Glomerular visceral epithelial cell (primary cell): ENCODE measurements at regions not wholly inside any gene's neighbourhood (a gene's known extent, or its start where the extent isn't known, plus 50 kb on each side); places are given as distances from the start of the nearest gene placed in this dataset.
"Not testable (repeated sequence)": the region's sequence is repeated elsewhere in the genome, so short reads cannot be mapped to it uniquely, and the experiment has no call there.

Experiments used
- DNase-seq: peaks from one replicate; pipeline ENCODE4 v3.0.0-alpha.2; 2016; ENCODE audit errors: extremely low spot score

GRCh38 chr6:92388706-92389105, 1030.7 kb downstream of the EPHA7 start:
- not testable (repeated sequence) for DNase-seq

GRCh38 chr6:92380803-92381601, 1038.4 kb downstream of the EPHA7 start:
- no peak for DNase-seq

- no peak for DNase-seq
Measured at GRCh38 chr6:92377137-92377536, 1042.2 kb downstream of the EPHA7 start.

GRCh38 chr6:92376691-92377090, 1042.7 kb downstream of the EPHA7 start:
- no peak for DNase-seq

- DNase-seq: no peak
Measured at GRCh38 chr6:92371211-92372208, 1047.8 kb downstream of the EPHA7 start.

- no peak for DNase-seq
Measured at GRCh38 chr6:92369309-92369708, 1050.0 kb downstream of the EPHA7 start.

GRCh38 chr6:92364948-92365541, 1054.3 kb downstream of the EPHA7 start:
- no peak for DNase-seq

- no peak for DNase-seq
Measured at GRCh38 chr6:92363111-92363510, 1056.2 kb downstream of the EPHA7 start.

GRCh38 chr6:92362404-92362803, 1057.0 kb downstream of the EPHA7 start:
- DNase-seq: no peak

- DNase-seq: no peak
Measured at GRCh38 chr6:92361990-92362389, 1057.4 kb downstream of the EPHA7 start.

GRCh38 chr6:92354270-92354829, 1065.0 kb downstream of the EPHA7 start:
- DNase-seq: no peak

- no peak for DNase-seq
Measured at GRCh38 chr6:92352130-92352529, 1067.2 kb downstream of the EPHA7 start.

GRCh38 chr6:92341201-92341600, 1078.2 kb downstream of the EPHA7 start:
- no peak for DNase-seq

- no peak for DNase-seq
Measured at GRCh38 chr6:92339936-92340640, 1079.3 kb downstream of the EPHA7 start.

GRCh38 chr6:92337571-92337970, 1081.8 kb downstream of the EPHA7 start:
- no peak for DNase-seq

- no peak for DNase-seq
Measured at GRCh38 chr6:92329208-92329847, 1090.0 kb downstream of the EPHA7 start.

- no peak for DNase-seq
Measured at GRCh38 chr6:92315312-92315711, 1104.0 kb downstream of the EPHA7 start.

- no peak for DNase-seq
Measured at GRCh38 chr6:92297101-92297500, 1122.3 kb downstream of the EPHA7 start.

- DNase-seq: no peak
Measured at GRCh38 chr6:92292067-92292466, 1127.3 kb downstream of the EPHA7 start.

GRCh38 chr6:92289831-92290230, 1129.5 kb downstream of the EPHA7 start:
- DNase-seq: no peak

- no peak for DNase-seq
Measured at GRCh38 chr6:92281571-92282076, 1137.7 kb downstream of the EPHA7 start.
